Dendritic cell treated with granulocyte-macrophage colony-stimulating factor and Interleukin-4, amounts not matched to agents 40 ng/mL and 50 ng/mL, for 4 days (primary cell): ENCODE measurements at regions not wholly inside any gene's neighbourhood (a gene's known extent, or its start where the extent isn't known, plus 50 kb on each side); places are given as distances from the start of the nearest gene placed in this dataset.
A peak's percentile ranks its signal among the peaks of the same experiment; 100 is the strongest.
"Not testable (repeated sequence)": the region's sequence is repeated elsewhere in the genome, so short reads cannot be mapped to it uniquely, and the experiment has no call there.

Experiments used
- H3K27ac Mint-ChIP-seq: one replicate; pipeline ENCODE4 v1.8.0; 2022; ENCODE audit warnings: mild to moderate bottlenecking, mixed read lengths
- H3K27me3 Mint-ChIP-seq: one replicate; pipeline ENCODE4 v1.8.0; 2022; ENCODE audit warnings: mild to moderate bottlenecking, mixed read lengths
- H3K36me3 Mint-ChIP-seq: one replicate; pipeline ENCODE4 v1.8.0; 2022; ENCODE audit warnings: low read depth, mixed read lengths
- H3K4me1 Mint-ChIP-seq: one replicate; pipeline ENCODE4 v1.8.0; 2022; ENCODE audit warnings: low read depth, mixed read lengths
- H3K4me3 Mint-ChIP-seq: one replicate; pipeline ENCODE4 v1.8.0; 2022; ENCODE audit warnings: mild to moderate bottlenecking, moderate library complexity, mixed read lengths
- H3K9me3 Mint-ChIP-seq: one replicate; pipeline ENCODE4 v1.8.0; 2022; ENCODE audit warnings: mixed read lengths
- intact Hi-C: fragments of 100-400 bp; cut with micrococcal nuclease; formaldehyde crosslinking; loops from one replicate; pipeline ENCODE4 v1.15.0; 2022

DNA sequence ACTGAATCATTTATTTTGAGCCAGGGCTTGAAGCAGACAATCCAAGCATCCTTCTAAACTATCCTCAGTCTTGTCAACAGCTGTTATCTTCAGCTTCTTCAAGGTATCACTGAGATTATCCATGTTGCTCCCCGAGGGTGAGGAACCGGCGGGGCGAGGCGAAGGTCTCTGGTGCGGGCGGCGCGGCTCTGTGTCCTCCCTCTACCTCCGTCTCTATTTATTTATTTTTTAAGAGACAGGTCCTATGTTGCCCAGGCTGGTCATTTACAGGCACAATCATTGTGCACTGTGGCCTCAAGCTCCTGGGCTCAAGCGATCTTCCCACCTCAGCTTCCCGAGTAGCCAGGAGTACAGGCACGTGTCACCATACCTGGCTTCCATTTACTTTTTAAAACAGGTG, 130.0 kb downstream of the SRGAP2 start:
- H3K27me3 Mint-ChIP-seq, H3K27ac Mint-ChIP-seq, H3K4me3 Mint-ChIP-seq, H3K9me3 Mint-ChIP-seq, H3K4me1 Mint-ChIP-seq, H3K36me3 Mint-ChIP-seq, intact Hi-C loops: not testable (repeated sequence)

DNA sequence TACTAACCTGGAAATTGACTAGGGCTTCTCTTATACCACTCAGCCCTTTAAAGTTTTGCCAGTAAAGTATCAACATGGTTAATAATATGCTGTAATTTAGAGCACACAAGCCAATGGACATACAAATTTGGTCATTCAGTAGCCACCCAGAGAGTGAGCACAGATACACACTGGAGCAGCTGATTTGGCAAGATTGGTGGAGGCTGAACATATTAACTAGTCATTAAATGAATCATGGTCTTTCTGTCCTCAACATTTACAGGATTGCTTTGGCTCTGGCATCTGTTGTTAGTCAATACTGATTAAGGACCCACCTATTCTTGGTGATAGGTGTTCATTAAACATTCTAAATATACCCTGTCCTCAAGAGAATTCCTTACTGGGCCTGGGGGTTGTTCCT, 130.6 kb downstream of the SRGAP2 start:
- H3K36me3 Mint-ChIP-seq, H3K4me1 Mint-ChIP-seq, H3K27me3 Mint-ChIP-seq: not testable (repeated sequence)

DNA sequence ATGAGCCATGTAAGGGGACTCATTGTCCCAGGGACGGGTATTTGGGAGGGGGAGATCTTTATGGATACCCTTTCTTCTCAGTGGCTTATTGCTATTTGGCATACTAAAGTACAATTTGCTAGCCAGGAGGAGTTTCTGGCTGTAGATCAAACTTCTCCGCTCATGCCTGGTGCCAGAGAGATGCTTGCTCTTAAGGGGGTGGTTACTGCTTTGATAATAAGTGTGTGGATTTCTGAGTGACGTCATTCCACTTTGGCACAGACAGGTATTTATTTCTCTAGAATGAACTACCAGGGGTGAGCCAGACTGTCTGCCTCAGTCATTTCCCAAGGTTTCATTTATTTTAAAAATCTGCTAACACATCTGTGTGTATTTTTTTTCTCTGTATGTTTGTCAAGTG, 131.1 kb downstream of the SRGAP2 start:
- H3K9me3 Mint-ChIP-seq, H3K27me3 Mint-ChIP-seq, H3K4me1 Mint-ChIP-seq, intact Hi-C loops, H3K4me3 Mint-ChIP-seq, H3K36me3 Mint-ChIP-seq, H3K27ac Mint-ChIP-seq: not testable (repeated sequence)

More for the DNA sequence above, 130.6 kb downstream of the SRGAP2 start:
- H3K27ac Mint-ChIP-seq, H3K9me3 Mint-ChIP-seq, intact Hi-C loops, H3K4me3 Mint-ChIP-seq: not testable (repeated sequence)

DNA sequence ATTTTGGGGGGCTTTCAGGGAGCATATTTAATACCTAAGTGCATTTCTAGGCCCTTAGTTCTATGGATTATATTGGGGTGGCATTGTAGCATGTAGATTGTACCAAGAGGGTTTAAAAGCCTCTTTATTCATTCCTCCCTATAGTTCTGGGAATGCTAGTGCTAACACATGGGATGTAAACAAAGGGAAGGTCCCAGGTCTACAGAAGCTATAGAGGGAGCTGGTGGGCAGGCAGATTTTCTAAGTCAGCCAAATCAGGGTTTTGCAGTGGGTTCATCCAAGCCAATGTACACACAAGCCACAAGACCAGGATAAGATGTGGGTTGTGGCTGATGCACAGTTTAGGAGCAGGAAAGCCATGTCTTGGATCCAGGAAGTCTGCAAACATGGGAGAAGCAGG, 131.8 kb downstream of the SRGAP2 start:
- H3K27me3 Mint-ChIP-seq, H3K27ac Mint-ChIP-seq, H3K36me3 Mint-ChIP-seq, intact Hi-C loops, H3K9me3 Mint-ChIP-seq, H3K4me1 Mint-ChIP-seq, H3K4me3 Mint-ChIP-seq: not testable (repeated sequence)

DNA sequence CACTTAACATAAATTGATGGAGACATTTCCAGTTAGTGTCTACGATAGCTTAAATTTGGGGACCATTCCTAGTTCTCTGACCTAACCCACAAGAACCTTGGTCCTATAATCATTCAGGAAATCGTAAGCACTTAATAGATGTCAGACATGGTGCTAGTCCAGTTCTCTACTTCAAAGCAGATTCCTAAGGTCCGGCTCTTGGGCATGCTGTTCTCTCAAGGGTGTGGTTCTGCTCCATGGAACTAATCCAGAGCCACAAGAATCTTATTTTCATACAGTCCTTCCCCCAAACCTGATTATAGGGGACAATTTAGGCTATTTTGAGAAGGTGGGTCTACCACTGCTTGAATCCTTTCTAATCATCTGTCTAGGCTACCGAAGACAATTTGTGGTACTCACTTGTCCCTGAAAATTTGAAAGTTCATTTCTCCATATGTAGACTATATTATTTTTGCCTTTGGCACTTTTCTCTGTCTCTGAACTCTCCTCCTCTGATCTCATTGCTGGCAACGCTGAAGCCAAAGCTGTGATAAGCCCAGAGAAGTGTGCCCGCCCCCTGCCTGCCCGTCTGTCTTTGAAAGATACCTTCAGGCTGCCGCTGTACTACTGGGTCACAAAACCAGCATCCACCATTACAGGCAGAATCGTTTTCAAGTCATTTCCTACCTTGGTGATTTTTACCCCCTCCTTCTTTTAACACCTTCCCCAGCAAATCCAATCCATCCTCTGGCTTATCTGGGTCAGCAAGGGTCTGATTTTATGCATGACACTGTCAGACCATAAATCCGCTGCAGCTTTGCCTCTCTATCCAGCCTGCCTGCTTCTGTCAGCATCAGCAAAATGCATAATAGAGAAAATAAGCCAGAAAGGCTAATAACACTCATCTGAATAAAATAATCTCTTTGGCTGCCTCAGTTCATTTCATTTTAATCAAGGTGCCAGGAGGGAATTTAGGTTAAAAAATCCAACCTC, 132.8 kb downstream of the SRGAP2 start:
- H3K4me3 Mint-ChIP-seq, intact Hi-C loops, H3K36me3 Mint-ChIP-seq, H3K9me3 Mint-ChIP-seq, H3K4me1 Mint-ChIP-seq, H3K27ac Mint-ChIP-seq, H3K27me3 Mint-ChIP-seq: not testable (repeated sequence)

DNA sequence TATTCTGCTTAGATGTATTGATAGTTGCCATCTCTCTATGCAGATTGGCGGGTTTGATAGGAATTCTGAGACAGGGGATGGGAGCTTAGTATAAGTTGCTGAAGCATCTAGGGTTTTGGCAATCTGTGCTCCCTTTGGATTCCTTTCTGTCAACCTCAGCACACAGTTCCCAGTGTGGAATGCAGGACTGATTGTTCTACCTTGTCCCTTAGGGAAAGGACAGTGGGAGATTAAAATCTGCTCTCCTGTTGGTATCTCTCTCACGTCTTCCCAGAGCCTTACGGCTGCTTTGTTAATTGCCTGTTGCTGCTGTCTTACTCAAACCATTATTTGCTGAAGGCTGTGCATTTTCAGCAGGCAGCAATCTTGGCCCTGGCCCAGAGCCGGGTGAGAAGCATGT, 133.3 kb upstream of the IKBKE start:
- H3K9me3 Mint-ChIP-seq, H3K27me3 Mint-ChIP-seq, H3K27ac Mint-ChIP-seq, intact Hi-C loops, H3K4me1 Mint-ChIP-seq, H3K4me3 Mint-ChIP-seq, H3K36me3 Mint-ChIP-seq: not testable (repeated sequence)

DNA sequence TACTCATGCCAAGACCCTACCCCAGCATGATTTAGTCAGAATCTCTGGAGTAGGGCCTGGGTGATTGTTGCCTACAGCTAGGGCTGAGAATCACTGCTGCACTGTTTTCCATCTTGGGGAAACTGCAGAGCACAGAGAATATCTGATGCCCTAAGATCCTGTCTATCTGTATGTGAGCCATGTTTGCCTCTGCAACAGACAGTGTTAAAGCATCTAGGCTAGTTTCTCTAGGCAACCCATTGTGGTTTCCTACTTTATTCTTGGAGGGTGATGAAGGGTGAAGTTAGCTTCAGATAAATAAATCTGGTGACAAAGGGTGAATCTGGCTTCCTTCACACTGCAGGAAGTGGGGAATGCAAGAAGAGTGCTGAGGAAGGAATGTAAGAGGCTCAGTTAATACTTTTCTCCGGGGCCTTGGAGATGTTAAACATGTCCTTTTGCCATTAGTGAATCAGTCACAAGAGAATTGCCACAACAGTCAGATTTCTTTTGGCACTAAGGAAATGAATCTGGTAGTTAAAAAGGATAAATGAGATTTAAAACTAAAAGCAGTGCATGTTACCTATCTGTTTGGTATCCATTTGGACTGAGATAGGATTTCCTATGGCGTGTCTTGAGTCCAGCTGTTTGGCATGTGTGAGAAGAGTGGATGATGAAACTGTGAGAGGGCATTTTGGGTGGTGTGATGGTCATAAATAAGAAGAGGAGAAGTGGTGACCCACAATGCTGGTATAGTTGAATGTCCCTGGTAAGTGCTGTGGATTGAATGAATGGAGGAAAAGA, 119.6 kb upstream of the IKBKE start:
- H3K36me3 Mint-ChIP-seq, H3K27ac Mint-ChIP-seq, H3K4me3 Mint-ChIP-seq, H3K4me1 Mint-ChIP-seq, intact Hi-C loops, H3K27me3 Mint-ChIP-seq, H3K9me3 Mint-ChIP-seq: not testable (repeated sequence)

DNA sequence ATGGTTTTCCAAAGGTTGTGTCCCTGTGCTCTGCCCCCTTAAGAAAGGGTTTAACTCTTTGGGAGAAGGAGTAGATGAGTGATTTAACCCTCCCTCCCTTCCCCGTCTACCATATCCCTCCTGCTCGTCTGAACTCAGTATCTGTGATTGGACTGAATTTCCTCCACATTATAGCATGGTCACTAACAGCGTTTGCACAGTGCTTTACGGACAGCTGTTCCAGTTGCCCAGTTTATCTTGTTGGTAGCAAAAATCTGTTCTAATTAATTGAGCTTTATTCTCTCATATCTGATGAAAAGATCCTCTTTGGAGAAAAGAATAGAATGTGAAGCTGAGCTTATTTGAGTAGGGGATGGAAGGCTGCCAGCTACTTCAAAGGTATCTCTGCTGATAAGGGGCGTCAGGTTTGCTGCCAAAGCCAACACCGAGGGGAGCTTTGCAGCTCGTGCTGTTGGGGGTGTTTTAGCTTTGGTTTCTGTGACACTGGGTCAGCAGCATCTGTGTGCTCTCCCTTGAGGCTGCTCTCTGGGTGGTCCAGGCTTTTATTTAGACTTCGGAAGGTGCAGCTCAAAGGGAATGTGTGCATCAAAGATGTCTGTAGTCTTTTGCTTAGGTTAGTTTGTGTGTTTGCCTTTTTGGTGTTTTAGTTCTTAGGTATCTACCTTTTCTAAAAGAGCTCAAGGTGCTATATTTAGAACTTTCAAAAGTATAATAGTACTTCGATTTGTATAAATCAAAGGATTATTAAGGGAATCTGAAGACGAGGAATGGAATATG, 118.8 kb upstream of the IKBKE start:
- H3K4me3 Mint-ChIP-seq, intact Hi-C loops, H3K9me3 Mint-ChIP-seq, H3K27ac Mint-ChIP-seq, H3K4me1 Mint-ChIP-seq, H3K27me3 Mint-ChIP-seq, H3K36me3 Mint-ChIP-seq: not testable (repeated sequence)

DNA sequence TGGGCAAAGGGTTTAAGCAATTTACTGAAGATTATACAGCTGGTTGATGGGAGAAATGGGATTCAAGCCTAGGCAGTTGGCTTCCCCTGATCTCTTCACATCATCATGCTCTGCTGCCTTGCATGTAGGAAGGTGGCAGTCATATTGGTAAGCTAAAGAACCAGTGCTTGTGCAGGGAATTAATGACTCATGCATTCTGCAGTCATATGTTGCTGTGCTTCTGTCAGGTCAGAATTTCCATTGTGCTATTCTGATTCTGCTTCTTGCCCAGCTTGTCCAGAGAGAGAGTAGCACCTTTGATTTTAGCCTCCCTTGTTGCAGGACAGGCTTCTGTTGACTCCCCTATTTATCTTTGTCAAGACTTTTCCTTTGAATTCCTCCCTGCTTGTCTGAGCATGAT, 114.0 kb upstream of the IKBKE start:
- H3K9me3 Mint-ChIP-seq, H3K36me3 Mint-ChIP-seq, intact Hi-C loops, H3K4me3 Mint-ChIP-seq, H3K27me3 Mint-ChIP-seq: not testable (repeated sequence)
- Mint-ChIP-seq H3K27ac (peak overlapping the region; percentile 41), H3K4me1 (peaks cover 15% of the 10 kb centered on the region)

DNA sequence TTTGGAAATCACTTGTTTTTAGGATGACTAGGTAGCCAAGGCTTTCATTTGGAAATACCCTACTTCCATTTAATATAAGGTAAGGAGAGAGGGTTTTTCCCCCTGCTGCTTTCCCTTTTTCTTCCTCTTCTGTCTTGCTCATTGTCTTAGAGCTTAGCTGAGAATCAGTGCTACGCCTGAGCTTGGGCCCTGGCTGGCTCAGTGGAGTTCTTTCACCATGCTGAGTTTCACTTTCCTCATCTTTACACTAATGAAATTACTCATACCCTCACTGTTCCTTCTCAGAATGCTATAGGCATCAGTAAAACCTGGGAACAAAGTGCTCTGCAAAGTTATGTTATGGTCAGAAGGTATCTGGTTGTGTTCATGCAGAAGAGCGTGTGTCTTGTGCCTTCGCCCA, 112.3 kb upstream of the IKBKE start:
- intact Hi-C loops, H3K27me3 Mint-ChIP-seq, H3K9me3 Mint-ChIP-seq, H3K4me3 Mint-ChIP-seq, H3K36me3 Mint-ChIP-seq: not testable (repeated sequence)
- Mint-ChIP-seq H3K27ac (peak overlapping the region; percentile 73), H3K4me1 (peaks cover 15% of the 10 kb centered on the region)

DNA sequence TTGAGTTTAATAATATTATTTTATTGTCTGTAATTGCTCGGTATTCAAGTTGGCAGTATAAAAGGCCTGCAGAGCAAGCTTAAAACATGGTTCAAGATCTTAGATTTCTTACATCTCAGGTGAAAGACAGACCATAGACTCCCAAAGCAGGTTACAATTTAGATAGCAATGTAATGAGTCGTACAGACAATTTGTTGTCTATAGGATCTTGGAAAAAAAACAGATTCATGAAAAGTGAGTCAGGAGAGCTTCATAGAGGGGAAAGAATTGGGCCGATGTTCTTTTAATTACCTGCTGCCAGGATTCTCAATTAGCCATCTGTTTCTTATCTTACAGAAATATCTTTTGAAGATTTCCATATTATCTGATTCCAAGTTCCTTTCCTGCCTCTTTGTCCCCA, 111.5 kb upstream of the IKBKE start:
- H3K27me3 Mint-ChIP-seq, H3K4me3 Mint-ChIP-seq, intact Hi-C loops, H3K27ac Mint-ChIP-seq, H3K9me3 Mint-ChIP-seq, H3K36me3 Mint-ChIP-seq: not testable (repeated sequence)
- H3K4me1 Mint-ChIP-seq = peaks cover 15% of the 10 kb centered on the region

DNA sequence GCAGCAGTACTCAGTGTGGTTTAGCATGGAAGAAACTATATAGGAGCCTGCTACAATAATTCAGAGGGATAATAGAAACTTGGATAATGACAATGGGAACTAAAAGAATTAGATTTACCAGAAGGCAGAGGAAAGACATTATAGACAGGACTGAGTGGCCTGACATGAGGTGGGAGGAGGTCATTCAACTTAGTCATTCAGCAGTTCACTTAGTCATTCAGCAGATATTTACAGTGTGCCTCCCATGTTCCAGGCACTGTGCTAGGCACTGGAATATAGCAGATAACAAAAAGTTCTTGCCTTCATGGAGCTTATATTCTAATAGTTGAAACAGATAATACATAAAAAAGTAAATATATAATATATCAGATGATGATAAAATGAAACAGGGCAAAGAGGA, 110.9 kb upstream of the IKBKE start:
- H3K4me3 Mint-ChIP-seq, H3K9me3 Mint-ChIP-seq, H3K27ac Mint-ChIP-seq, H3K36me3 Mint-ChIP-seq, intact Hi-C loops, H3K27me3 Mint-ChIP-seq: not testable (repeated sequence)
- H3K4me1 Mint-ChIP-seq = peaks cover 15% of the 10 kb centered on the region

DNA sequence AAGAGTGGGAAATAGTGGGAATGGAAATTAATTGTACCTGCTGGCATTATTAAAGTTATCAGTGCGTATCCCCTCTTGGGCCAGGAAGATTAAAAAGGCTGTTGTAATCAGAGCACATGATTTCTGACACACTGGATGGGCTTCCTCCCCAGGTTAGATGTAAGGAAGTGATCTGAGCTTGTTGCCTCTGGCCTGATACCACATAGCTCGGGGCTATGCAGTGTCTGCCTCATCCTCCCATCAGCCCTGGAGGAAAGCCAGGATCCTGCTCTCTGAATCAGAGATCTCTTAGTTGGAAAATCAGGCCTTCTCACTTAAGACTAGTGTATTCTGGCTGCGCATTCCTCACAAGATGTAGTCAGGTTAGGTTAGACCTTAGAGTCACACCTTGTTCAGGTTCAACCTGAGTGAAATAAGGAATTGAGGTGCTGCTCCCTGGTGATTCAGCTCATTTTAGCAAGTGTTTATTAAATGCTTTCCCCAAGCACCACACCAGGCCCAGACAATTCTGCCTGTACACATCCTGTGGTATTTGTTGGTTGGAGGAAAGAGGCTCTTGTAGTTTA, 108.2 kb upstream of the IKBKE start:
- H3K27me3 Mint-ChIP-seq, H3K27ac Mint-ChIP-seq, H3K4me1 Mint-ChIP-seq, intact Hi-C loops, H3K36me3 Mint-ChIP-seq, H3K9me3 Mint-ChIP-seq, H3K4me3 Mint-ChIP-seq: not testable (repeated sequence)

DNA sequence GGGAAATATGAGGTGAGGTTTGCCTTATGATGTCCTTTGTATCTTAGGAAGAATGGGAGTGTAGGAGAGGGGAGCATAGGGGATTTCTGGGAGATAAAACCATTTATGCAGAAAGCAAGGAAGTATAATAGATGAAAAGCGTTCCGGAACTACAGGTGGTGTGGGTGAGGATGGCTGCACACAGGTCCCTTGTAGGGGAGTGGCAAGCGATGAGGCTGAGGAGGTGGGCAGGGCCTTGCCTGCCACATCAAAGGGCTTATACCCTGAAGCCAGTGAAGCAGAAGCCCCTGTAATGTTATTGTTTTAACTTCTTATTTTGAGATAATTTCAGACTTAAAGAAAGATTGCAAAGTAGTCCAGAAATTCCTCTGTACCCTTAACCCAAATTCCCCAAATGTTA, 107.3 kb upstream of the IKBKE start:
- H3K4me3 Mint-ChIP-seq, H3K27ac Mint-ChIP-seq: not testable (repeated sequence)

More for the DNA sequence above, 107.3 kb upstream of the IKBKE start:
- intact Hi-C loops, H3K4me1 Mint-ChIP-seq, H3K9me3 Mint-ChIP-seq, H3K36me3 Mint-ChIP-seq, H3K27me3 Mint-ChIP-seq: not testable (repeated sequence)
